Kasumi-1 (cell line): ENCODE measurements at regions not wholly inside any gene's neighbourhood (a gene's known extent, or its start where the extent isn't known, plus 50 kb on each side); places are given as distances from the start of the nearest gene placed in this dataset.

Experiments used
- DNase-seq, 2 experiments: peaks; one replicate each; lab custom pipeline; 2025; lab: John Stamatoyannopoulos, UW

GRCh38 chr1:186736971-186737685 lies 56.9 kb upstream of the PTGS2 start:
- DNase-seq = no peak

GRCh38 chr1:186735463-186735862 lies 55.2 kb upstream of the PTGS2 start:
- DNase-seq = no peak

- DNase-seq = no peak
These were observed 50.9 kb upstream of the PTGS2 start for GRCh38 chr1:186730951-186731729.
